ENCODE measurements at regions not wholly inside any gene's neighbourhood (a gene's known extent, or its start where the extent isn't known, plus 50 kb on each side); places are given as distances from the start of the nearest gene placed in this dataset.
"Not testable (repeated sequence)": the region's sequence is repeated elsewhere in the genome, so short reads cannot be mapped to it uniquely, and the experiment has no call there.

DNA sequence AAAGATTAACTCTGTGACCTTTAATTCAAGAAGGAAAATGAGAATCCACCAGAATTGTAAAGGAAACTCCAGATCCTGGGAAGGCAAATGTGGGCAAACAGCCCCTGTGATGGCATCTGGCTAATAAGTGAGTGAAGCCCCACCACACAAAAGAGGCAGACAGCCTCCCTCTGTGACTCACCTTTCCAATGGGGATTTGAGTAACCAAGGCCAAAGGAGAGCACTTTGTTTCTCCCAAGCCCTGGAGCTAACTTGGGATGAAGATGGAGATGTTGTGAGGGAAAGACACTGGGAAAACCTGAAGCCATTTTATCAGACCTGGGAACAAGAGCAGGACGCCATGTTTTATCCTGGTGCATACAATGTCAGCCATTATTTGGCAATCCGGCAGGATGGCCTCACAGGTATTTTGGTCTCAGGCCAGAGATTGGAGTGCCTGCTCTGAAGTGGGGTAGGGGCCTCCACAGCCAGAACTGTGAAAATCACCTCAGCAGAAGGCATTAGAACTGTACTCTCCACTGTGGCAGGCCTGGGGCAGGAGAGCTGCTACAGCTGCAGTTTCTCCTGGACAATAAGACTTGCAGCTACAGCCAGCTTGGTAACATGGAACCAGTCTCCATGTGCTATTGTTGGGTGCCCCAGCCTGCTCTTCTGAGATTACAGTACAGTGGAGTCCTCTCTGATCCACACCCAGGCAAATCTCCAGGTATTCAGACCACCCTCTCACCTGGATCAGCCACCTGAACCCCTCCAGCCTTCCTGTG, 96.6 kb upstream of the PCED1B start:
- Histone ChIP-seq H3K27ac (ENCODE audit: low read length) (no peak overlapping the region), H3K27me3 (ENCODE audit: control insufficient read depth, insufficient read depth, low read length) (peaks cover 3% of the 10 kb centered on the region), H3K9me3 (ENCODE audit: control insufficient read depth, low read depth, low read length) (no peaks in the 10 kb centered on the region), H3K4me1 (ENCODE audit: control insufficient read depth, insufficient read depth, low read length) (no peaks in the 10 kb centered on the region), H3K36me3 (ENCODE audit: control insufficient read depth, insufficient read depth, low read length) (no peaks in the 10 kb centered on the region), H3K4me3 (ENCODE audit: low read length) (no peak overlapping the region)
- no peak for DNase-seq
- no CpG with 5 or more reads among the region's 2 CpGs for WGBS (ENCODE audit: insufficient coverage, low lambda C conversion rate)

DNA sequence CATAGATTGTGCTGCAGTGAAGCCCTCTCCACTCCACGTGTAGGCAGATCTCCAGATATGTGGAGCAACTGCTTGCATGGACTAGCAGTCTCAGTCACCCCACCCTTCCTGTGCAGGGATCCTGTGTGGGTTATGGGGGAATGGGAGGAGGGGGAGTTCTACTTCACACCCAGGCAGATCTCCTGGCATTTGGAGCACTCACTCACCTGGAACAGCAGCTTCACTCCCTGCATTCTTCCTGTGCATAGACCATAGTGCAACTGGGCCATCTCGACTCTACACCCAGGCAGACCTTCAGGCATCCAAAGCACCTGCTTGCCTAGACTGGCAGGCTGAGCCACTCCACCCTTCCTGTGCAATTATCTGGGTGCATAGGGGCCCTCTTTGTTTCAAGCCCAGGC, 96.0 kb upstream of the PCED1B start:
- peaks cover 3% of the 10 kb centered on the region for H3K27me3 ChIP-seq (ENCODE audit: control insufficient read depth, insufficient read depth, low read length)
- H3K36me3 ChIP-seq (ENCODE audit: control insufficient read depth, insufficient read depth, low read length): no peaks in the 10 kb centered on the region
- no peaks in the 10 kb centered on the region for H3K4me1 ChIP-seq (ENCODE audit: control insufficient read depth, insufficient read depth, low read length)
- H3K9me3 ChIP-seq (ENCODE audit: control insufficient read depth, low read depth, low read length): no peaks in the 10 kb centered on the region
- WGBS (ENCODE audit: insufficient coverage, low lambda C conversion rate): no CpG with 5 or more reads among the region's 2 CpGs
- DNase-seq: no peak
- H3K4me3 ChIP-seq (ENCODE audit: low read length): no peak overlapping the region
- no peak overlapping the region for H3K27ac ChIP-seq (ENCODE audit: low read length)

DNA sequence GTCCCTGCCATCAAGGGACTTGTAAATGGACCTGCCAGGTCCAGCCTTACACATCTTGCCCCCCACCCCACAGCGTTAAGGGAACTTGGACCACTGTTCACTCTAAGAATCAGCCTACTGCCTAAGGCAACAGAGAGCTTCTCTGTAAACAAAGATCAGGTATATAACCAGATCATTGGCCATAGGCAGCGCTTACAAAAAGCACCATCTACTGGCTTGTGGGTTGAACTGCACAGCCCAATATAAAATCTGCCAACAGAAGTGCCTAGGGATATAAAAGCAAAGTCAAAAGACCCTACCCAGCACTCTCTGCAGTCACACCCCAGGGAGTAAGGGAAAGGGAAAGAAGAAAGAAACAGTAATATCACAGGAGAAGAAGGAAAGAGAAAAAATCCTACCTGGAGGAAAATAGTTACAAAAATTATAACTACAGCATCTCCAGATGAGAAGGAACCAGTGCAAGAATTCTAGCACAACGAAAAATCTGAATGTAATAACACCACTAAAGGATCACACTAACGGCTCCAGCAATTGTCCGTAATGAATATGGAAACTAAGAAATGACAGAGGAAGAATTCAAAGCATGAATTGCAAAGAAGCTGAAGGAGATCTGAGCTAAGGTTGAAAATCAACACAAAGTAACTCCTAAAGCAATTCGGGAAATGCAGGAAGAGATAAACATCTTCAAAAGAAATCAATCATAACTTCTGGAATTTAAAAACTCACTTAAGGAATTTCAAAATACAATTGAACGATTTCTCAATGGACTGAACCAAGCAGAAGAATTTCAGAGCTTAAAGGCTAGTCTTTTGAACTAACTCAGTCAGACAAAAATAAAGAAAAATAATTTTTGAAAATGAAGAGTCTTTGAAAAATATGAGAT, 95.2 kb upstream of the PCED1B start:
- Histone ChIP-seq H3K27ac (ENCODE audit: low read length) (no peak overlapping the region), H3K4me3 (ENCODE audit: low read length) (no peak overlapping the region), H3K36me3 (ENCODE audit: control insufficient read depth, insufficient read depth, low read length) (no peaks in the 10 kb centered on the region), H3K27me3 (ENCODE audit: control insufficient read depth, insufficient read depth, low read length) (peaks cover 3% of the 10 kb centered on the region), H3K9me3 (ENCODE audit: control insufficient read depth, low read depth, low read length) (no peaks in the 10 kb centered on the region), H3K4me1 (ENCODE audit: control insufficient read depth, insufficient read depth, low read length) (no peaks in the 10 kb centered on the region)
- DNase-seq: peak; percentile 8 to 22
- WGBS (ENCODE audit: insufficient coverage, low lambda C conversion rate): 67% methylated on average over 3 of the region's 7 CpGs

DNA sequence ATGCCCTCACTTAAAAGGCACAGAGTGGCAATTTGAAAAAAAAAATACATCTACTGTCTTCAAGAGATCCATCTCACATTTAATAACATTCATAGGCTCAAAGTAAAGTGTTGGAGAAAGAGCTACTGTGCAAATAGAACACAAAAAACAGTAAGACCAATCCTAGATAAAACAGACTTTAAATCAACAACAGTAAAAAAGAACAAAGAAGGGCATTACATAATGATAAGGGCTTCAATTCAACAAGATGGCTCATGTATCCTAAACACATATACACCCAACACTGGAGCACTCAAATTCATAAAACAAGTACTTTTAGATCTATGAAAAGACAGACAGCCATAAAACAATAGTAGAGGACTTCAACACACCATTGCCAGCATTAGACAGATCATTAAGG, 93.6 kb upstream of the PCED1B start:
- Histone ChIP-seq H3K27ac (ENCODE audit: low read length) (no peak overlapping the region), H3K4me3 (ENCODE audit: low read length) (no peak overlapping the region), H3K27me3 (ENCODE audit: control insufficient read depth, insufficient read depth, low read length) (no peaks in the 10 kb centered on the region), H3K36me3 (ENCODE audit: control insufficient read depth, insufficient read depth, low read length) (no peaks in the 10 kb centered on the region), H3K9me3 (ENCODE audit: control insufficient read depth, low read depth, low read length) (no peaks in the 10 kb centered on the region), H3K4me1 (ENCODE audit: control insufficient read depth, insufficient read depth, low read length) (no peaks in the 10 kb centered on the region)
- DNase-seq: no peak

DNA sequence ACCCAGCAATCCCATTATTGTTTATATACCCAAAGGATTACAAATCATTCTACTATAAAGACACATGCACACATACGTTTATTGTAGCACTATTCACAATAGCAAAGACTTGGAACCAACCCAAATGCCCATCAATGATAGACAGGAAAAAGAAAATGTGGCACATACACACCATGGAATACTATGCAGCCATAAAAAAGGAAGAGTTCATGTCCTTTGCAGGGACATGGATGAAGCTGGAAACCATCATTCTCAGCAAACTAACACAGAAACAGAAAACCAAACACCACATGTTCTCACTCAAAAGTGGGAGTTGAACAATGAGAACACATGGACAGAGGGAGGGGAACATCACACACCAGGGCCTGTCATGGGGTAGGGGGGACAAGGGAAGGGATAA, 91.3 kb upstream of the PCED1B start:
- not testable (repeated sequence) for H3K4me1 ChIP-seq (ENCODE audit: control insufficient read depth, insufficient read depth, low read length); H3K27me3 ChIP-seq (ENCODE audit: control insufficient read depth, insufficient read depth, low read length); H3K36me3 ChIP-seq (ENCODE audit: control insufficient read depth, insufficient read depth, low read length); H3K4me3 ChIP-seq (ENCODE audit: low read length); DNase-seq; H3K9me3 ChIP-seq (ENCODE audit: control insufficient read depth, low read depth, low read length); H3K27ac ChIP-seq (ENCODE audit: low read length)
- WGBS (ENCODE audit: insufficient coverage, low lambda C conversion rate): no CpG with 5 or more reads among the region's 1 CpG

DNA sequence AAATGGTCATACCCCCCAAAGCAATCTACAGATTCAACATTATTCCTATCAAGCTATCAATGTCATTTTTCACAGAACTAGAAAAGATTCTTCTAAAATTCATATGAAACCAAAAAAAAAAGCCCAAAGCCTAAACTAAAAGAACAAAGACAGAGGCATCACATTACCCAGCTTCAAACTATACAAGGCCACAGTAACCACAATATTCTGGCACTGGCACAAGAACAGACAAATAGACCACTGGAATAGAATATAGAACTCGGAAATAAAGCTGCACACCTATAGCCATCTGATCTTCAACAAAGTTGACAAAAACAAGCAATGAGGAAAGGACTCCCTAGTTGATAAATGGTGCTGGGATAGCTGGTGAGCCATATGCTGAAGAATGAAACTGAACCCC, 89.2 kb upstream of the PCED1B start:
- H3K4me3 ChIP-seq (ENCODE audit: low read length): no peak overlapping the region
- H3K27me3 ChIP-seq (ENCODE audit: control insufficient read depth, insufficient read depth, low read length): no peaks in the 10 kb centered on the region
- H3K9me3 ChIP-seq (ENCODE audit: control insufficient read depth, low read depth, low read length): no peaks in the 10 kb centered on the region
- 40% methylated on average over 1 of the region's 1 CpG for WGBS (ENCODE audit: insufficient coverage, low lambda C conversion rate)
- H3K27ac ChIP-seq (ENCODE audit: low read length): no peak overlapping the region
- no peaks in the 10 kb centered on the region for H3K36me3 ChIP-seq (ENCODE audit: control insufficient read depth, insufficient read depth, low read length)
- no peak for DNase-seq
- no peaks in the 10 kb centered on the region for H3K4me1 ChIP-seq (ENCODE audit: control insufficient read depth, insufficient read depth, low read length)

DNA sequence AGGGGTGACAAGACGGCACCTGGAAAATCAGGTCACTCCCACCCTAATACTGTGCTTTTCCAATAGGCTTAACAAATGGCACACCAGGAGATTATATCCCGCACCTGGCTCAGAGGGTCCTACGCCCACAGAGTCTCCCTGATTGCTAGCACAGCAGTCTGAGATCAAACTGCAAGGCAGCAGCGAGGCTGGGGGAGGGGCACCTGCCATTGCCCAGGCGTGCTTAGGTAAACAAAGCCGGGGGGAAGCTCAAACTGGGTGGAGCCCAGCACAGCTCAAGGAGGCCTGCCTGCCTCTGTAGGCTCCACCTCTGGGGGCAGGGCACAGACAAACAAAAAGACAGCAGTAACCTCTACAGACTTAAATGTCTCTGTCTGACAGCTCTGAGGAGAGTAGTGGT, 87.4 kb upstream of the PCED1B start:
- H3K27ac ChIP-seq (ENCODE audit: low read length); H3K9me3 ChIP-seq (ENCODE audit: control insufficient read depth, low read depth, low read length); DNase-seq; H3K4me3 ChIP-seq (ENCODE audit: low read length); H3K36me3 ChIP-seq (ENCODE audit: control insufficient read depth, insufficient read depth, low read length); H3K4me1 ChIP-seq (ENCODE audit: control insufficient read depth, insufficient read depth, low read length); H3K27me3 ChIP-seq (ENCODE audit: control insufficient read depth, insufficient read depth, low read length): not testable (repeated sequence)
- no CpG with 5 or more reads among the region's 6 CpGs for WGBS (ENCODE audit: insufficient coverage, low lambda C conversion rate)

DNA sequence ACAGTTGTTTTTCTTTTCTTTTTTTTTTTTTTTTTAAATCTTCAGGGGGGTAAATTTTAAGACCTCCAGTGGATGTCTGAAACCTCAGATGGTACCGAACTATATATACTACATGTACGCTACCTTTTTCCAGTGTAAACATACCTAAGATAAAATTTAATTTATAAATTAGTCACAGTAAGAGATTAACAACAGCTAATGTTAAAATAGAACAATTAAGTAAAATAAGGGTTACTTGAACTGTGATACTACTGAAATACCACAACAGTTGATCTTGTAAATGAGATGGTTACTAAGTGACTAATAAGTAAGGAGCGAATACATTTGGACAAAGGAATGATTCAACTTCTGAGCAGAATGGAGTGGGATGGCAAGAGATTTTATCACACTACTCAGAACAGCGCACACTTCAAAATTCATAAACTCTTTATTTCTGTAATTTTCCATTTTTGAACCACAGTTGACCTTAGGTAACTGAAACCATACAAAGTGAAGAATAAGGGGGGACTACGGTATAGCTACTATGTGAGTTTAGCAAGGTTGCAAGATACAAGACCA, 80.5 kb upstream of the PCED1B start:
- Histone ChIP-seq H3K4me1 (ENCODE audit: control insufficient read depth, insufficient read depth, low read length) (no peaks in the 10 kb centered on the region), H3K9me3 (ENCODE audit: control insufficient read depth, low read depth, low read length) (no peaks in the 10 kb centered on the region), H3K27ac (ENCODE audit: low read length) (no peak overlapping the region), H3K27me3 (ENCODE audit: control insufficient read depth, insufficient read depth, low read length) (no peaks in the 10 kb centered on the region), H3K36me3 (ENCODE audit: control insufficient read depth, insufficient read depth, low read length) (no peaks in the 10 kb centered on the region), H3K4me3 (ENCODE audit: low read length) (no peak overlapping the region)
- no peak for DNase-seq
- WGBS (ENCODE audit: insufficient coverage, low lambda C conversion rate): 93% methylated on average over 2 of the region's 5 CpGs

DNA sequence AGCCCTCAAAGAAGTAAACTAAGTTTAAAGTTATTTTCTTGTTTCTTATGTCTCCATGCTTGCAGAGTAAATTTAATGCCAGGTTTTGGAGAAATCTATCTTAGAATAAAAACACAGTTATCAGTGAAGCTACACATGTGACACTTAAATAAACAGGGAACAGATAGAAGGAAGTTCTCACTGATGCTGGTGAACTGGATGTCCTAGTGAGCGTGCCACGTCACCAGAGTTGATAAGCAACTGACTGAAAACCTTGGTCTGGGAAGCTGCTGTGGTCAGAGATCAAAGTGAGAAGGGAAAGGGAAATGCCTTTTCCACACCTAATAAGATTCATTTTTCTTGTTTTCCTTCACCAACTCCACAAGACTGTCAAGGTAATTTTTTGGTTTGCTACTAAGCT, 74.8 kb upstream of the PCED1B start:
- no CpG with 5 or more reads among the region's 2 CpGs for WGBS (ENCODE audit: insufficient coverage, low lambda C conversion rate)
- no peaks in the 10 kb centered on the region for H3K36me3 ChIP-seq (ENCODE audit: control insufficient read depth, insufficient read depth, low read length)
- no peaks in the 10 kb centered on the region for H3K9me3 ChIP-seq (ENCODE audit: control insufficient read depth, low read depth, low read length)
- DNase-seq: peak; percentile 38 to 50
- no peaks in the 10 kb centered on the region for H3K27me3 ChIP-seq (ENCODE audit: control insufficient read depth, insufficient read depth, low read length)
- H3K4me3 ChIP-seq (ENCODE audit: low read length): no peak overlapping the region
- no peak overlapping the region for H3K27ac ChIP-seq (ENCODE audit: low read length)
- H3K4me1 ChIP-seq (ENCODE audit: control insufficient read depth, insufficient read depth, low read length): no peaks in the 10 kb centered on the region

DNA sequence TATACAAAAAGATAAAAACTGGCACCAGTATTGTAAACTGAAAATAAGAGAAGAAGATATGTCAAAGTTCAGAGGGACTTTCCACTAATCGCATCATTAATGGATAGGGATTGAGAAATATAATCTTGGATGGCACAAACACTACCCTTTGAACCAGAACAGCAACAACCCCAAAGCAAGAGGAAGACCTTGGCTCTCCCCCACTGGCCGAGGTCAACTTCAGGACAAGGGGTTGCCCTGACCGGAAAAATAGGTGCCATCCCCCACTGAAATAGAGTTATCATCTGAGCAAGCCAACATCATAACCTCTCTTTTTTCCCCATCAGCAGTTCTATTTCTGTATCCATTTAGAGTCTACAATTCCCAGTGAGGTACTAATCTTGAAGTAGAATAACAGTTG, 72.4 kb upstream of the PCED1B start:
- Histone ChIP-seq H3K9me3 (ENCODE audit: control insufficient read depth, low read depth, low read length) (no peaks in the 10 kb centered on the region), H3K36me3 (ENCODE audit: control insufficient read depth, insufficient read depth, low read length) (no peaks in the 10 kb centered on the region), H3K4me3 (ENCODE audit: low read length) (no peak overlapping the region), H3K4me1 (ENCODE audit: control insufficient read depth, insufficient read depth, low read length) (no peaks in the 10 kb centered on the region), H3K27me3 (ENCODE audit: control insufficient read depth, insufficient read depth, low read length) (no peaks in the 10 kb centered on the region), H3K27ac (ENCODE audit: low read length) (no peak overlapping the region)
- WGBS (ENCODE audit: insufficient coverage, low lambda C conversion rate): no CpG with 5 or more reads among the region's 3 CpGs
- no peak for DNase-seq
